ENCODE measurements at regions not wholly inside any gene's neighbourhood (a gene's known extent, or its start where the extent isn't known, plus 50 kb on each side); places are given as distances from the start of the nearest gene placed in this dataset.

GRCh38 chr13:88125055-88125454 lies 453.9 kb downstream of the SLITRK5 start:
- H3K79me2 ChIP-seq (ENCODE audit: insufficient read depth, low read length), result no peaks in the 10 kb centered on the region
- H3K4me3 ChIP-seq (replicated peaks in 1 of 2; ENCODE audit: low read depth in 1 of 2, low read length in 2 of 2), result no peak overlapping the region
- H4K20me1 ChIP-seq (ENCODE audit: insufficient read depth), result no peaks in the 10 kb centered on the region
- no peak overlapping the region for H3K27ac ChIP-seq (ENCODE audit: low read depth, low read length)
- ATAC-seq (no peak), DNase-seq (ENCODE audit: low read depth, low spot score) (no peak)
- no peaks in the 10 kb centered on the region for H3K4me1 ChIP-seq (ENCODE audit: control insufficient read depth in 1 of 2, insufficient read depth in 2 of 2, low read length in 2 of 2)
- H3K9me3 ChIP-seq (ENCODE audit: control insufficient read depth in 1 of 2, insufficient read depth in 1 of 2, low read depth in 1 of 2, low read length in 2 of 2), result 0 out of 4 replicates have a peak, but pooled peaks cover 0 to 3% of the 10 kb centered on the region in 2 experiments
- H3K4me2 ChIP-seq (ENCODE audit: low read length), result no peak overlapping the region
- intact Hi-C loops (cut with micrococcal nuclease), result no loop called here
- no TSS peak for BruUV-seq (replicated peaks)
- ChIA-PET CTCF (no interaction called here), POLR2A (no interaction called here), RAD21 (ENCODE audit: low non-redundant PET in 1 of 2, low total read pairs in 2 of 2, uncharacterized antibody in 2 of 2, unreplicated experiment in 2 of 2) (no interaction called here)
- no peaks in the 10 kb centered on the region for H3K27me3 ChIP-seq (ENCODE audit: insufficient read depth, low read length)
- H2AFZ ChIP-seq (ENCODE audit: low read depth, low read length, poor library complexity, severe bottlenecking), result no peak overlapping the region
- no peaks in the 10 kb centered on the region for H3K36me3 ChIP-seq (ENCODE audit: control insufficient read depth in 1 of 2, insufficient read depth in 2 of 2, low read length in 2 of 2)
- H3K9me2 ChIP-seq (ENCODE audit: insufficient read depth), result no peaks in the 10 kb centered on the region
- H3K9ac ChIP-seq (ENCODE audit: low read length), result no peak overlapping the region
- TF ChIP-seq MAX (IDR thresholded peaks at IDR 0.05) (no peak), ZFX (IDR thresholded peaks at IDR 0.05) (no peak), EZH2 (IDR thresholded peaks at IDR 0.05) (no peak), FOSL1 (IDR thresholded peaks at IDR 0.05; ENCODE audit: low read depth) (no peak)

- Histone ChIP-seq H3K79me2 (ENCODE audit: insufficient read depth, low read length) (no peaks in the 10 kb centered on the region), H3K9me3 (ENCODE audit: control insufficient read depth in 1 of 2, insufficient read depth in 1 of 2, low read depth in 1 of 2, low read length in 2 of 2) (no peaks in the 10 kb centered on the region), H3K27ac (ENCODE audit: low read depth, low read length) (no peak overlapping the region), H3K27me3 (ENCODE audit: insufficient read depth, low read length) (no peaks in the 10 kb centered on the region), H3K9me2 (ENCODE audit: insufficient read depth) (no peaks in the 10 kb centered on the region), H3K4me1 (ENCODE audit: control insufficient read depth in 1 of 2, insufficient read depth in 2 of 2, low read length in 2 of 2) (no peaks in the 10 kb centered on the region), H3K9ac (ENCODE audit: low read length) (no peak overlapping the region), H3K4me2 (ENCODE audit: low read length) (no peak overlapping the region), H4K20me1 (ENCODE audit: insufficient read depth) (no peaks in the 10 kb centered on the region), H2AFZ (ENCODE audit: low read depth, low read length, poor library complexity, severe bottlenecking) (no peak overlapping the region), H3K4me3 (replicated peaks in 1 of 2; ENCODE audit: low read depth in 1 of 2, low read length in 2 of 2) (no peak overlapping the region), H3K36me3 (ENCODE audit: control insufficient read depth in 1 of 2, insufficient read depth in 2 of 2, low read length in 2 of 2) (no peaks in the 10 kb centered on the region)
- POLR2A ChIA-PET, result no interaction called here
- BruUV-seq (replicated peaks), result no TSS peak
- ATAC-seq (no peak), DNase-seq (ENCODE audit: low read depth, low spot score) (no peak)
- TF ChIP-seq RAD21 (IDR thresholded peaks at IDR 0.05; ENCODE audit: low read depth) (no peak), POLR2AphosphoS5 (IDR thresholded peaks at IDR 0.05; ENCODE audit: low read depth, low read length) (no peak), REST (IDR thresholded peaks at IDR 0.05; ENCODE audit: low read depth) (no peak)
- RAD21 ChIA-PET (ENCODE audit: low non-redundant PET in 1 of 2, low total read pairs in 2 of 2, uncharacterized antibody in 2 of 2, unreplicated experiment in 2 of 2), result no interaction called here
- intact Hi-C loops (cut with micrococcal nuclease), result no loop called here
- CTCF ChIA-PET, result no interaction called here
Measured at GRCh38 chr13:88136098-88136790, 465.1 kb downstream of the SLITRK5 start.

All from HCT116 (cell line).